NCI-H1417 (cell line): ENCODE measurements at regions not wholly inside any gene's neighbourhood (a gene's known extent, or its start where the extent isn't known, plus 50 kb on each side); places are given as distances from the start of the nearest gene placed in this dataset.
"Not testable (repeated sequence)": the region's sequence is repeated elsewhere in the genome, so short reads cannot be mapped to it uniquely, and the experiment has no call there.

Experiments used
- DNase-seq, 3 experiments: peaks; one replicate each; lab custom pipeline; 2025; lab: John Stamatoyannopoulos, UW

DNA sequence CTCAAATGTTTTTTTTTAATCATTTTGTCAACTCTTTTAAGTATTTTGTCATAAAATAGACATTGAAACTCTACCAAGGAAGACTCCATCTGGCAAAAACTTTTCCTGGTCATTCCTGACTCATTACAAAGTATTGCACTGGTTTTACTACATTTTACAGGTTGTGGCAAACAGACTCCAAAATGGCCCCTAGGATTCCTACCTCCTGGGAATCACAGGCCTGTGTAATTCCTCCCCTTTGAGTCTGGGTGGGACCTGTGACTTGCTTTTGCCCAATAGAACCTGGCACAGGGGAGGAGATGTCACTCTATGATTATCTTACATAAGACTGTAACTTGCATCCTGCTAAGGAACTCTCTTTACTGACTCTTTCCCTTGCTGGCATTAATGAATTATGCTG, 123.6 kb upstream of the KCNJ6 start:
- no peak for DNase-seq

DNA sequence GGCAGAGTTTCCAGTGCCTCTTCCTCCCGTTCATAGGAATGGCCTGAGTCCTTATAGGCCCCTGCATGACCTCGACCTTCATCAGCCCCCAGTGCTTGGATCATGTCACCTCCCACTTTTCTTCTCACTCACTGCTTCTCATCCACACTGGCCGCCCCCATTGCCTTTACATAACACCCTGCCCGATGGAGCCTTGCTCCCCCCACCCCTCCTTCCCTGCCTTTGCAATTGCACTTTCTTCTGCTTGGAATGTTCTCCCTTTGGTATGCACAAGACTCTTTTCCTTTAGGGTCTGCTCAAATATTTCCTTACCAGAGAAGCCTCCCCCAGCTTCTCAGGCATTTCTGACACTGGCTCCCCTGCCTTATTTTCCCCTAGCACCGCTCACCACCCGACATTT, 125.2 kb upstream of the KCNJ6 start:
- DNase-seq, result no peak

DNA sequence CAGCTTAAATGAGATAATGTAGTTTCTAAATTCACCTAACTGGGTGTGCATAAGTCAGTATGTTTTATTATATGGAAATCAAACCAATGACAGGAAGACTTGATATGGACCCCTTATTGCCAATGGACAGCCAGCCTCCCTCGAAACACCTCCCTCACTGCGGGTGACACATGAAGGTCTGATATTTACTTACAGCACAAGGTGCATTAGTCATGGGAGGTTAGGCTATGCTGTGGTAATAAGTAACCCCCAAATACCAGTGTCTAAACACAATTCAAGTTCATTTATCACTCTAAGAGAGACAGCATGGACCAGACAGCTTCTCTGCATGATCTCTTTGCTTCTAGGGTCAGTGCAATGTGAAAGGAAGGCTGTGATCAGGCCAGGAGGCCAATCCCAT, 126.0 kb upstream of the KCNJ6 start:
- no peak for DNase-seq

DNA sequence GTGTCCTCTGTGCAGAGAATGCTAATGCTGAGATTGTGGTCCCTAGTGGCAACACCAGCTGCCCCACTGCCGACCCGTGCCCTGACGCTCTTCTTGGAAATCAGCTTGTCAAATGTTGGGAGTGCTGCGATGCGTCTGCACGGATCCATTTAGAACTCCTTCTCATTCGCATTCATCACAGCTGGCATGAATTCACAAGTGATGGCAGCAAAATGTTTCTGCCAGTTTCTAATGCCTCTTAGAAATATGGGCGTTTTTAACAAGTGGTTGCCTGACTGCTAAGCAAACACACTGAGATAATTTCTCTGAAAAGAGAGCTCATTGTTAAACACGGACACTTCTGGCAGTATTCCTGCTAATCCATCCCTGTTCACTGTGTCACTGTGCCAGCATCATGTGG, 131.9 kb upstream of the KCNJ6 start:
- peak; percentile 53 to 95 (median 71) for DNase-seq

DNA sequence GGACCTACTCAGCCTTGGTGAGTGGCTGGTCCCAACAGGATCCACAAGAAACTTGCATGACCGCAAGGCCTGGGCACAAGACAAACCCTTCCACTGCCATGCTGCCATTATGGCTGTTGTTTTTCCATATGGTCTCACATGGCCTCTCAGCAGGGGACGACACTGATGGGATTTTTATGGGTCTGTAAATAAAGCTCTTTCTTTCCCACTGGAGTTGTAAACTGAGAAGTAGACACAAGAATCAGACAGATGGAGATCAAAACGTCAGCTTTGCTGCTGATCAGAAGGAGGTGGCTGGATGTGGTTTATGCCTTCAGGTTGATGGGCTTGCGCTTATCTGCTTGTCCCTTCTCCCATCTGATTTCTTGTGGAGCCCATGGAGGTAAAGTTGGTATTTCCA, 138.1 kb upstream of the KCNJ6 start:
- peak; percentile 32 to 68 (median 51) for DNase-seq

DNA sequence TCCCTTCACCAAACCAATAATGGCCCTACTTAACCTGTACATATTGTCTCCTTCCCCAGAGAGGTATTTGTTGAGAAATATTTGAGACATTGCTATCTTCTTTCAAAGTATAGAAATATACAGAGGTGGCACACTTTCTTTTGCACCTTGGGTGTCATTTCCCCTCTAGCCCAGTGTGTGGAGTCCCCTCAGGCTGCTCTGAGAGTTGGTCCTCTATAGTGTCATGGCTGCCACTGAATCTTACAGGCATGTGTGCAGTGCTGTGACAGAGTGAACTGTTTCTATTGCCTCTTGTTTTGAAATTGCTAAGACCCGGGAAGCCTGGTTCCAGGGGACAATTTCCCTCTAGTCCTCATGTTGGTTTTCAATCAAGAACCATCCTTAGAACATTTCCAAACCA, 140.2 kb upstream of the KCNJ6 start:
- DNase-seq, result no peak

DNA sequence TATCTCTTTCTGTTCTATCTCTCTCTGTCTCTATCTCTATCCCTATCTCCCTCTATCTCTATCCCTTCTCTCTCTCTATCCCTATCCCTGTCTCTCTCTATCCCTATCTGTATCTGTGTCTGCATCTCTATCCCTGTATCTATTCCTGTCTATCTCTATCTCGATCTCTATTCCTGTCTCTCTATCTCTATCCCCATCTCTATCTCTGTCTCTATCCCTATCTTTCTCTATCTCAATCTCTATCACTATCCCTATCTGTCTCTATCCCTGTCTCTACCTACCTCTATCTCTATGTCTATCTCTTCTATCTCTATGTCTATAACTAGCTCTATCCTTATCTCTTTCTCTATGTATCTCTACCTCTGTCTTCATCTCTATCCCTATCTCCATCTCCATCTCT, 141.4 kb upstream of the KCNJ6 start:
- no peak for DNase-seq

DNA sequence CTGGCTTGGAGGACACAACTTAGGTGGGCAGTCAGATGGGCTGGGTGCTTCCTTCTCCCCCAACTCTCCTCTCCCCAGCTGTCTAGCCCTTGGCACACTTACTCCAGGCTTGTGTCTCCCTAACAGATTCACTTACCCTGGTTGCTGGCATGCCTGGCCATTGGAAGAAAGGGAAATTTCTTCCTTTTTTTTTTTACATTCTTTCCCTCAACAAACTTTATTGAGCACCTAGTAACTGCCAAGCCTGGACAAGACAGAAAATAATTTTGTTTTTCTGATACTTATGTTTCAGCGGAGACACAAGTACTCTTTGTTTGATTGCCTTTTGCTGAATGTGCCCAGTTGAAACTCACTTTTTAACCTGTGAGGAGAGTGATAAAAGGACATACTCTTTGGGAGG, 144.3 kb upstream of the KCNJ6 start:
- DNase-seq, result no peak

DNA sequence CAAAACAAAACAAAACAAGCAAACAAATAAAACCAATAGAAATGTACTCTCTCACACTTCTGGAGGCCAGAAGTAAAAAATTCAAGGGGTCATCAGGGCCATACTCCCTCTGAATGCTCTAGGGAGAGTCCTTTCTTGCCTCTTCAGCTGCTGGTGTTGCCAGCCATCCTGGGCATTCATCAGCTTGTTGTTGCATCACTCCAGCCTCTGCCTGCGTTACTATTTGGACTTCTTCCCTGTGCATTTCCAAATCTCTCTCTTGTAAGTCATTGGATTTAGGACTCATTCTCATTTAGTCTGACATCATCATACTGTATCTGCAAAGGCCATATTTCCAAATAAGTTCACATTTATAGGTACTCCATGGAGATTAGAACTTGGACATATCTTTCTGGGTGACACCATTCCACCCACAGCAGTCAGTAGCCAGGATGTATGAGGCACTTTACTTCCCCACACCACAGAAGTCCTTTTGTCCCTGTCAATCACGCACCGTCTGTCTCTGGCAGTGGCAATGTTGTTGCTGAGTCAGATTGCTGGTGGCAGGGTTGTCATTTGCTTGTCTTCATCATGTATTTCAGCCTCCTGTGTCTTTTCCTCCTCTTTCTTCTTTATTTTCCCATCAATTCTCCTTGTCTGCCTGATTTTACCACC, 151.0 kb upstream of the KCNJ6 start:
- DNase-seq, result no peak

DNA sequence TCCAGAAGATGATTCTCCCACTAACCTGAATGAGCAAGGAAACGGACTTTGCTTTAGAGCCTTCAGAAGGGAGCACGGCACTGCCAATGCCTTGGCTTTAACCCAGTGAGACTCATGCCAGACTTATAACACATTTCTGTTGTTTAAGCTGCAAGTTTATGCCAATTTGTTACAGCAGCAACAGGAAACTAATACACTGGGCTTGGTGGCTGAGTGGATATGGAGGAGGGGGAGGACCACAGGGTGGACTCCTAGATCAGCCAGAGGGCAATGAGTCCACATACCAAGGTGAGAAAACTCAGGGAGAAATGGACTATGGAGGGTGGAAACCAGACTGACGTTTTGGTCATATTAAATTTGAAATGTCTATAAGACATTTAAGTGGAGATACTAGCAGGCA, 156.2 kb upstream of the KCNJ6 start:
- DNase-seq, result no peak

DNA sequence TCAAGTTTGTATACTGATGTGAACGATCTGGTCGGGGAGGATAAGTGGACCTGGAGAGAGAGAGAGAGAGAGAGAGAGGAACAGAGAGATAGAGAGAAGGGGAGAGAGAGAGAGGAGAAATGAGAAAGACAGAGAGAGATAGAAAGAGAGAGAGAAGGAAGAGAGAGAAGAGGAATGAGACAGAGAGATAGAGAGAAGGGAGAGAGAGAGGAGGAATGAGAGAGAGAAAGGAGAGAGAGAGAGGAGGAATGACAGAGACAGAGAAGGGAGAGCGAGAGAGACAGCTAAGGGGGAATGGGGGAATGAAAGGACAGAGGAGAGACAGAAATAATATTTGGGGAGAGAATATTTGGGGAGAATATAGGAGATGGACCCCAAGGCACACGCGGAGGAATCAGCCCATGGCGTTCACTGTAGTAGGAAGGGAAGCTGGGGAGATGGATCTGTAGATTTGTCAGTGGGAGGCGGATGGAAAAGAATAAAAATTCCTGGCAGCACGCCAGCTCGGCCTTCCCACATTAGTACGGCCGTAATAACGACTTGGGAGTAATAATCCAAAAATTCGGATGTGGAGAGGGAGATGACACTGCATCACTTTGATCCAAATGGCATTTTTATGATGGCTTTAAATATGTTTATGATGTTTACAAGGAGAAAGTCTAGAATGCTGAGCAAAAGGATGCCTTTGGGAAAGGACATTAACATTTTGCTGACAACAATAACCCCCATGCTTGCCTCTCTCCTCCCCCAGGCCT, 159.8 kb upstream of the KCNJ6 start:
- peak in 1 of 3 experiments; percentile 38 for DNase-seq

DNA sequence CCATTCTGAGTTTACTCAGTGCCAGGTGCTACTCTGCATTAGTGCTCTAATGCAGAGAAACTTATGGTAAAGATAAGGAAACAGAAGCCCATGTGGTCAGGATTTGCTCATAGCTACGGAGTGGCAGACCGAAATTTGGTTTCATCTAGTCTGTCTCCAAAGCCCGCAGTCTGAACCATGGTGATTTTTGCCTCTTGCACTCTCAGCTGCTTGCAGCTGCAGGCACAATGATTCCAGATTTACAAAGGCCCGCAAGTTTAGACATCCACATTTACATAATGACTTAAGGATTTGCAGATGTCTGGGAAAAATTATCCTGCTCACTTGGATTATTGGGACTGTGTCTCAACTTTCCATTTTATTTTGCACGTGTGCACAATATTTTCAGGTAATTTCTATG, 161.3 kb upstream of the KCNJ6 start:
- DNase-seq, result no peak

DNA sequence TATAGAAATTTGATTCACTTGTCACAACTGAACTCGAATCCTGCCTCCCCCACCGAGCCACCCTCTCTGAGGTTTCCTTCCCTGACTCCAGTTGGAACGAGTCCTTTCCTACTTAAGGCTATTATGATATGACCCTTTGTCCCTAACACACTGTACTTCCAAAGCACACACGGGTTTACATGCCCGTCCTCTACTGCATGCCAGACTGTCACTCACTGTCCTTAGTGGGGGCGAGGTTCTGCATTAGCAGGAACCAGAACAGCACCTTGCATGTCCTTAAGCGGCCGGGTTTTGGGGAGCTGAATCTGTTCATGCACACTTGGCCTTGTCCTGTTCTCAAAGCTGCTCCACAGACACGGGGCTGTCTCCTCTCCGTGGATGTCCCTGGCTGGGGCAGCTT, 164.6 kb upstream of the KCNJ6 start:
- no peak for DNase-seq

DNA sequence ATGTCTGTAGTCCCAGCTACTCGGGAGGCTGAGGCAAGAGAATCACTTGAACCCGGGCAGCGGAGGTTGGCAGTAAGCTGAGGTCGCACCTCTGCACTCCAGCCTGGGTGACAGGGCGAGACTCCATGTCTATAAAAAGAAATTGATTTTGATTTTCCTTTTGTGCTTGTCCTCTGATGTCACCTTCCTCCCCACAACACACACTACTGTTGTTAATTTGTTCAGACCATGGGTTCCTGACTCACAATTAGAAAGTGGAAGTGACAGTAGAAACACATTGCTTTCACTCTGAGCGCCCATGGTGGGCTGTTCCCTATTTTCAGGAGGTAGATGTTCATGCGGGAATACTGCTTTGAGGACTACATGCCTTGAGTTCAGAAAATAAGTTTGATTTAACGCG, 165.5 kb upstream of the KCNJ6 start:
- no peak for DNase-seq

DNA sequence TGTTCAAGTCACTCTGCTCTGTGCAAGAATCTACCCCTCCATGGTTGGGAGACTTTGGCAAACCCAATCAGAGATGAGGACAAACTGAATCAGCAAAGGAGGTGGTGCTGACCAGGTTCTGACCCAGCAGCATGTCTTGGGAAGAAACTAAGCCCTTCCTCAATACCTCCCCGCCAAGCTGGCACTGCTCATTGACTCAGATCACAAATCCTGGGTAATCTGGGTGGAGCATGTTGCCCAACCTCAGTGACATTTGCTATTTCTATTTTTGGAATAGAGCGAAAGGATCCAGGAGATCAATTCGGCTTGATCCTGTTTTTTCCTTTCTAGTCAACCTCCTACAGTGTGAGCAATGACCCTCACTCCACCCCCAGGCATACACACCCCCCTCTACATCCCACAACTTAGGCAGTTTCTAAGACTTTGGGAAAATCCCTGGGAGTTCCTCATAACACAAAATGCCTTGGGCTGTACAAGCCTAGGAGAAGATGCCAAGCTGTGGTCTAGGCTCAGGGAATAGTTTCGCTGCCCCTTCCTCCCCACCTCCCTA, 166.8 kb upstream of the KCNJ6 start:
- no peak for DNase-seq

DNA sequence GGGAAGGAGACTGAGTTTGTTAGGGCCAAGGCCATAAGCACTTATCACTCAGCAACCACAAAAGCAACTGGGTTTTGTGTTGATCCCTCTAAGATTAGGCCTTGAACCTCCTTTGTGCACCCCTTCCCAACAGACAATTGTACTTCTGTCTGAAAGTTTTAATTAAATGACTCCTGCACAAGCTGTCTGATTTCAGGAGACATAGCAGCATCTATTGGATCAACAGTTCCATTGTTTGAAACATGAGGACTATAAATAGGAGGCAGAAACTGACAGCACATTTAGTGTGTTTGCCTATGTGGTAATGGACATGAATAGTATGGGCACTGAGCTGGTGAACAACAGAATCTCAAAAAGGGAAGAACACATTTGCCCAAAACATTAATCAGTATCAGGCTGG, 167.3 kb upstream of the KCNJ6 start:
- peak in 1 of 3 experiments; percentile 20 for DNase-seq

DNA sequence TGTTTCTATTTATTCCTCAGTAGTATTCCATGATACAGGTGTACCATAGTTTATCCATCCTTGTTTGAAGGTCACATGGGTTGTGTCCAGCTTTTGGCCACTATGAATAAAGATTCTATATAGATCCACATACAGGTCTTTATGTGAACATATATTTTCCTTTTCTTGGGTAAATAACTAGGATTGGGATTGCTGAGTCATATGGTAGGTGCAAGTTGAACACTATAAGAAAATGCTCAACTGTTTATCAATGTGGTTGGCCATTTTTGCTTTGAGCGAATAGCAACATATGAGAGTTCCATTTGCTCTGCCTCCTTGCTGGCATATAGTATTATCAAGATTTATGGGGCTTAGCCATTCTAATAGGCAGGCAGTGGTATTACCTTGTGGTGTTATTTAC, 170.2 kb upstream of the KCNJ15 start:
- peak in 1 of 3 experiments; percentile 7 for DNase-seq

DNA sequence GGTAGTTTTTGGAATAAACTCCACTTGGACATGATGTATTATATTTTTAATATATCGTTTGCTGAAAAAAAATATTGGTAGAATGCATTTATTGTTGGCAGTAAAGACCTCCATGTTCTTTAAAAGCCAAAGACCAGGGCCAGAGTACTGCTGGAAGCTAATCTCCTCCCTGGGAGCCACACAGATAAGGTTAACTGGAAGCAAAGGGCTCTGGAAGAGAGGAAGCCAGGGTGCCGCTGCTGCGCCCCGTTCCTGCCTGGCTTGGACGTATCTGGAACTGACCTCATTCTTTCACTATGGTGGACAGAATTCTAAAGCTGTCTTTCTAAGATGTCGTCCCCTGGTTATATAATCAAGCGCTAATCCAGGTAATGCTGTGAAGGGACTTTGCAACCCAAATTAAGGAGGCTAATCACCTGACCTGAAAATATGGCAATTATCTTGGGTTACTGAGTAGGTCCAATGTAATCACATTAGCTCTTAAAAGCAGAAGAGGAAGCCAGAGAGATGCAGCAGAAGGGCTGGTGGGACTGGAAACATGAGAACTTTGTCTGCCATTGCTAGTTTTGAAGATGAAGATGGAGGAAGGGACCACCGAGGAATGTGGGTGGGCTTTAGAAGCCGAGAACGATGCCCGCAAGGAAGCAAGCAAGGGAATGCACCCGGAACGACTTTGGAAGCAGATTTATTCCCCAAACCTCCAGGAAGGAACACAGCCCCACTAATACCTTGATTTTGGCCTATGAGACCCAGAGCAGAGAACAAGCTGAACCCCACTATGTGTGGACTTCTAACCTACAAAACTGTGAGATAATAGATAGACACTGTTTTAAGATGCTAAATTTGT, 167.7 kb upstream of the KCNJ15 start:
- DNase-seq, result no peak

DNA sequence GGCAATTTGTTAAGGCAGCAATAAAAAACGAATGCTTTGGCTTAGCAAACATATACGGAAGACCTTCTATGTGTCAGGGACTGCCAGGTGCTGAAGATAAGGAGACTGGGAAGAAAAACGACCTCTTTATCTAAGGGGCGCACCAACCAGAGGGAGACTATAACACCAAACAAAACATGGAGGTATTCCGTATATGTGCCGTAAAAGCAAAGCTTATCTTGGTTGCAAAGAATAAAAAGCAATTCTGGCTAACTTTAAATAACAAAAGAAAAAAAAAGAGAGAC, 167.1 kb upstream of the KCNJ15 start:
- no peak for DNase-seq

DNA sequence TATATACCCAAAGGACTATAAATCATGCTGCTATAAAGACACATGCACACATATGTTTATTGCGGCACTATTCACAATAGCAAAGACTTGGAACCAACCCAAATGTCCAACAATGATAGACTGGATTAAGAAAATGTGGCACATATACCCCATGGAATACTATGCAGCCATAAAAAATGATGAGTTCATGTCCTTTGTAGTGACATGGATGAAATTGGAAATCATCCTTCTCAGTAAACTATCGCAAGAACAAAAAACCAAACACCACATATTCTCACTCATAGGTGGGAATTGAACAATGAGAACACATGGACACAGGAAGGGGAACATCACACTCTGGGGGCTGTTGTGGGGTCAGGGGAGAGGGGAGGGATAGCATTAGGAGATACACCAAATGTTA, 165.7 kb upstream of the KCNJ15 start:
- not testable (repeated sequence) for DNase-seq

DNA sequence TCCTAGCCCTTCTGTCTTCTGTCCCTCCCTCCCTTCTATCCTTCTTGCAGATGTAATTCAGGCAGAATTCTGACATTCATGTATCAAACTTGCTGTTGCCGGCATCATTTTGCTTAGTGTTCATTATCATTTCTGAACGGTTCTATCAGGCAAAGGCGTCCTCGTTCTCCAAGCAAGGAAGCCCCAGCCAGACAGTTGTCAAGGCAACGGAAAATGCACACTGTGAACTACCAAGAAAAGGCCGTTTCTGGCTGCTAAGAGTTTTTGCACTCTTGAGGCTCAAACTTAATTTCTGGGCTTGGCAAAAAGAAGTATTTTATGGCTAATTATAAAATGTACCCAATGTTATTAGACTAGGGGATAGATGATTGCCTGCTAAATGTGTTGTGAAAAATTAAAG, 164.7 kb upstream of the KCNJ15 start:
- DNase-seq, result peak in 1 of 3 experiments; percentile 15

DNA sequence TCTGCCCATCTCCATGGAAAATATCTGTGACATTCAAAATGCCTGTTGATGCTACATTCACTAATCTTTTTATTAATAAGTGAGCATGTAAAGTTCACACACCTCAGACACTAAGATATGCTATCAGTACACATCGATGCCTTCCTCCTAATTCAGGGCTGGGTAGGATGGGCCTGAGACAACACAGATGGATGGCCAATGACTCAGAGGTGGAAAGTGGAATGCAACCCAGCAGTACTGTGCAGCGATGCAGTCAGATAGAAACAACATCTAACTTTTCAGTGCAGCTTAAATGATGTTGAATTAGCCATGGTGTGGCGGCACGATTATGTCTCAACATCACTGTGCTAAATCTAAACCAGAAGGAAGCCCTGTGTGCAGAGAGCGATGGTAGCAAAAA, 161.6 kb upstream of the KCNJ15 start:
- no peak for DNase-seq

DNA sequence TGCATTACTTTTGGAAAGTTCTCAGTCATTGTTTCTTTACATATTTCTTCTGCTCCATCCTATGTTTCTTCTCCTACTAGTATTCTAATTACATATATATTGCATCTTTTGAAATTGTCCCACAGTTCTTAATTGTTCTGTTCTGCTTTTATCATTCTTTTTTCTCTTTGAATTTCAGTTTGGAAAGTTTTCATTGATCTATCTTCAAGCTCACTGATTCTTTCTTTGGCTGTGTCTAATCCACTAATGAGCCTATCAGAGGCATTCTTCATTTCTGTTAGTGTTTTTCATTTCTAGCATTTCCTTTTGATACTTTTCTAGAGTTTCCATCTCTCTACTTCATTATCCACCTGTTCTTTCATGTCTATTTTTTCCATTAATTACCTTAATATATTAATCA, 159.0 kb upstream of the KCNJ15 start:
- DNase-seq, result no peak
